ENCODE measurements at regions not wholly inside any gene's neighbourhood (a gene's known extent, or its start where the extent isn't known, plus 50 kb on each side); places are given as distances from the start of the nearest gene placed in this dataset.

- H3K4me1 ChIP-seq (replicated peaks in 1 of 4; ENCODE audit: control insufficient read depth in 3 of 4, insufficient read depth in 4 of 4, low read length in 3 of 4): peaks cover 0 to 3% (median 0%) of the 10 kb centered on the region in 4 experiments; a peak in 3 of 7 replicates
- CTCF ChIA-PET (ENCODE audit: partially characterized antibody): interaction anchor here (0.6 to 1.8 kb wide), 10 partner anchors 8 to 376 kb away, joined by 3 to 7 read pairs (median 4); no protein-coding TSS in a partner anchor
- no peak overlapping the region for H2AFZ ChIP-seq (ENCODE audit: low read length)
- TF ChIP-seq GTF2F1 (IDR thresholded peaks at IDR 0.05; ENCODE audit: borderline replicate concordance, low read depth, low read length): no peak
- no peak for TF ChIP-seq CHD1 (IDR thresholded peaks at IDR 0.05; ENCODE audit: low read depth, low read length)
- TF ChIP-seq YY1 (IDR thresholded peaks at IDR 0.05; ENCODE audit: low read depth, low read length): no peak
- TF ChIP-seq EP300 (IDR thresholded peaks at IDR 0.05; ENCODE audit: borderline replicate concordance in 1 of 2, low read depth in 2 of 2, low read length in 2 of 2): no peak
- TF ChIP-seq TAF1 (IDR thresholded peaks at IDR 0.05; ENCODE audit: low read depth, low read length): no peak
- no peak for TF ChIP-seq MAX (IDR thresholded peaks at IDR 0.05)
- no peak for TF ChIP-seq SRF (IDR thresholded peaks at IDR 0.05; ENCODE audit: low read depth, low read length)
- TF ChIP-seq RFX5 (IDR thresholded peaks at IDR 0.05; ENCODE audit: borderline replicate concordance, low read depth, low read length): no peak
- TF ChIP-seq GABPA (IDR thresholded peaks at IDR 0.05; ENCODE audit: borderline replicate concordance, insufficient read depth, low read length): no peak
- TF ChIP-seq CBX8 (IDR thresholded peaks at IDR 0.05; ENCODE audit: borderline replicate concordance, low read depth, low read length): no peak
- no peak for TF ChIP-seq CHD2 (IDR thresholded peaks at IDR 0.05; ENCODE audit: low read length)
- TF ChIP-seq TBP (IDR thresholded peaks at IDR 0.05; ENCODE audit: low read depth, low read length): no peak
These were observed 62.7 kb upstream of the KLF13 start for GRCh38 chr15:31263751-31264558.

More at GRCh38 chr15:31263751-31264558, 62.7 kb upstream of the KLF13 start:
- Histone ChIP-seq H2BK5ac (ENCODE audit: low read depth, low read length) (no peak overlapping the region), H3K27me3 (replicated peaks in 1 of 4; ENCODE audit: control insufficient read depth in 3 of 4, extremely low read depth in 1 of 4, insufficient read depth in 3 of 4, low read length in 3 of 4) (no peaks in the 10 kb centered on the region), H2BK12ac (ENCODE audit: low read depth, low read length) (no peak overlapping the region), H3K18ac (ENCODE audit: extremely low read depth, low read length) (no peak overlapping the region; the same call in 1 of the 2 replicates), H3K36me3 (ENCODE audit: control insufficient read depth in 2 of 4, insufficient read depth in 4 of 4, low read length in 3 of 4) (no peaks in the 10 kb centered on the region), H2BK20ac (ENCODE audit: low read length) (no peak overlapping the region), H3K9me3 (ENCODE audit: insufficient read depth in 2 of 2, low read depth in 1 of 2, low read length in 1 of 2) (no peaks in the 10 kb centered on the region), H2BK15ac (ENCODE audit: low read length) (no peak overlapping the region), H3K4me3 (ENCODE audit: extremely low read depth in 1 of 4, insufficient read depth in 2 of 4, low read depth in 3 of 4, low read length in 4 of 4) (no peak overlapping the region), H2AK5ac (ENCODE audit: low read depth, low read length) (no peak overlapping the region), H3K27ac (ENCODE audit: low read depth, low read length) (no peak overlapping the region), H3K79me2 (ENCODE audit: control insufficient read depth in 1 of 2, insufficient read depth in 2 of 2, low read length in 2 of 2) (no peaks in the 10 kb centered on the region), H4K20me1 (replicated peaks in 1 of 2; ENCODE audit: control insufficient read depth in 1 of 2, insufficient read depth in 2 of 2, low read length in 2 of 2) (no peaks in the 10 kb centered on the region), H3K56ac (replicated peaks; ENCODE audit: insufficient read length, low read depth, low read length) (no peak overlapping the region), H3K4ac (replicated peaks; ENCODE audit: insufficient read length, low read depth, low read length) (no peak overlapping the region), H2BK120ac (replicated peaks; ENCODE audit: low read depth, low read length) (no peak overlapping the region), H3K9ac (replicated peaks in 1 of 4; ENCODE audit: extremely low read depth in 1 of 4, low read depth in 3 of 4, low read length in 3 of 4) (no peak overlapping the region), H3K23ac (ENCODE audit: insufficient read length) (no peak overlapping the region), H3K4me2 (ENCODE audit: insufficient read depth in 1 of 2, low read depth in 2 of 2, low read length in 2 of 2) (no peak overlapping the region), H4K8ac (ENCODE audit: extremely low read depth, insufficient read depth, low read length) (peak overlapping the region; percentile 8; the same call in 1 of the 2 replicates), H4K5ac (ENCODE audit: insufficient read length, low read depth, low read length) (no peak overlapping the region), H4K91ac (replicated peaks; ENCODE audit: insufficient read length, low read length) (peak overlapping the region; percentile 45), H3K23me2 (ENCODE audit: low read depth, low read length) (no peaks in the 10 kb centered on the region), H3K79me1 (ENCODE audit: low read depth, low read length) (no peaks in the 10 kb centered on the region), H3K14ac (ENCODE audit: insufficient read length) (no peak overlapping the region)
- DNase-seq (ENCODE audit: low read depth in 1 of 2, low spot score in 2 of 2) (peak in 1 of 2 experiments; percentile 41), FAIRE-seq (no peak)
- 87% methylated on average over 23 of the region's 24 CpGs; no CpG with 5 or more reads in 1 of the 2 experiments for WGBS, 2 experiments (ENCODE audit: extremely low coverage in 1 of 2, insufficient coverage in 1 of 2, insufficient read length in 1 of 2, insufficient replicate concordance in 2 of 2, low coverage in 1 of 2, low lambda C conversion rate in 2 of 2, missing lambda C conversion rate in 1 of 2)
- POLR2A ChIA-PET (ENCODE audit: partially characterized antibody): interaction anchor here (1.0 to 1.2 kb wide), 2 partner anchors 25 to 65 kb away, joined by 3 read pairs; no protein-coding TSS in a partner anchor
